ENCODE measurements at regions not wholly inside any gene's neighbourhood (a gene's known extent, or its start where the extent isn't known, plus 50 kb on each side); places are given as distances from the start of the nearest gene placed in this dataset.
A peak's percentile ranks its signal among the peaks of the same experiment; 100 is the strongest.
"Not testable (repeated sequence)": the region's sequence is repeated elsewhere in the genome, so short reads cannot be mapped to it uniquely, and the experiment has no call there.

DNA sequence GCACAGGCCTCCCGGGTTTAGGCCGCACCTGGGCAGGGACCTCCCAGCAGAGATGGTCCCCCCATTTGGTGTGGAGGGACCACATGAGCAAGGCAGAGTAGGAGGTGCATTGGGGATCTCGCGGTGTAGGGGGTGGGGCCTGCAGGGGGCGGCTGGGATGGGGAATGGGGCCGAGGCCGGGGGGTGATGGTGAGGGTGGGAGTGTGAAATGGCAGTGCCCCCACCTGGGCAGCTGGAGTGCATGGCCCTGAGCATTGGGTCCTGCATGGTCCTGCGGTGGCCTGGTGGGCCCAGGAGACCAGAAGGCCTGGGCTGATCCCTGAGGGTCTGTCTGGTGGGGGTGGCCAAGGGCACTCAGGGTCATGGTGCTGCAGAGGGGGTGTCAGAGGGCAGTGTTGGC lies 111.8 kb downstream of the KIF26A start:
- DNase-seq = no peak

DNA sequence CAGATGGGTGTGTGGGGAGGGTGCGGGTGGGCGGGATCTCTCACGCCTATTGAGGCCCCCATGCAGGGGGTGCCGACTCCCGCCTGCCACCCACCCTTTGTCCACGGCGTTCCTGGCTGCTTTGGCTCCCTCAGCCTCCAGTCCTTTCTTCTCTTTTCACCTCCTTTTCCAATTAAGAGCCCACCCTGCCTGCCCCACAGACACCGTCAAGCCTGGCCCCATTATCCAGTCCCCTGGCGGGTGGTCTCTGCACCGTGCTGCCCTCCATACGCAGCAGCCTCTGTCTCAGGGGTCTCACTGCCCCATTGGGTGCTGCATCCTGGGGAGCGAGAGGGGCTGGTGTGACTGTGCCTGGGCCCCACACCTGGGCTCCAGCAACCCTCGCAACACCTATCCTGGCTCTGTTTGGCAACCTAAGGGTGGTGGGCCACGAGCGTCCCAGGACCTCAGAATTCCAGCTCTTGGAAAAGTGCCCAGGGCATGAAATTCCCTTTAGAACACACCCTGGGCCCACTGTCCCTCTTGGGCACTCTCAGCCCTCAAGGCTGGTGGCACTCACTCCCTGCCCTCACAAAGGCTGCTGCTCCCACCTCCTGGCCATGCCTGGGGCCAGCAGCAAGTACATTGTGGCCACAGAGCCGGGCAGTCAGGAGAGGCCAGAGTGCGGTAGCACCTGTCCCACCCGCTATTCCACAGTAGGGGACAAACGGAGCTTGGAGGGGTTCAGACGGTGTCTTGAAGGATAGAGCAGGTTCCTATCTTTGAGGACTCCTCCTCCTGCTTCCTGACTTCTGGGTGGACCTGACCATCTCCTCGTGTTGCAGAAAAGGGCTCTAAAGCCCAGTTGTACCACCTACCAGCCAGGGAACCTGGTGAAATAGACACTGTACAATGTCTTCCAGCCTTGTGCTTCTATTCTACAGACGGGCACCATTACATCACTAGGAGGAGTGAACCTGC lies 114.1 kb downstream of the KIF26A start:
- no peak for DNase-seq

DNA sequence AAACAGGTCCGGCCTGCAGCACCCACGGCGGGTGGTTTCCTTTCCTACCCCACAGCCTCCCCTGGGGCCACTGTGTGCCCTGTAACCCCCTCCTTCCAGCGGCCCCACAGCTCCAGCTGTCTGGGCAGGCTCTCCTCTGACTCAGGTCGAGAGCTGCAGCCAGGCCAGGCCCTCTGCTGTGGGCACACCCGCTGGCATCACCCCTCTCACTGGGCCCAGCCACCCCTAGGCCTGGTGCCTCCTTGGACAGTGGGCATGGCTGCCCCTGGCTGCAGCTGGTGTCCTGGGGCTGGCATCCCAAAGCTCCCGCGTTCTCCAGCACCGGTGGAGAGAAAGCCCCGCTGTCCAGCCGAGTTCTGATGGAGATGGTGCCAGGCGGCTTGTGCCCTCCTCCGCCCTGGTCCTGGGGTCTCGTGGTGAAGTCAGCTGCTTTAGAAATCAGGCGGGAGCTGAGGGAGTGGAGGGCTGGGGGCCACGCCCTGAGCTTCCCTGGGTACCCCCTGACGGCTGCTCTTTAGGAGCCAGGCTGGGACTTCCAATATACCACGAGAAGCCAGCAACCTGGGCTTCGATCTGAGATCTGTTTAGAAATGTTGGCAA lies 114.9 kb downstream of the KIF26A start:
- no peak for DNase-seq

DNA sequence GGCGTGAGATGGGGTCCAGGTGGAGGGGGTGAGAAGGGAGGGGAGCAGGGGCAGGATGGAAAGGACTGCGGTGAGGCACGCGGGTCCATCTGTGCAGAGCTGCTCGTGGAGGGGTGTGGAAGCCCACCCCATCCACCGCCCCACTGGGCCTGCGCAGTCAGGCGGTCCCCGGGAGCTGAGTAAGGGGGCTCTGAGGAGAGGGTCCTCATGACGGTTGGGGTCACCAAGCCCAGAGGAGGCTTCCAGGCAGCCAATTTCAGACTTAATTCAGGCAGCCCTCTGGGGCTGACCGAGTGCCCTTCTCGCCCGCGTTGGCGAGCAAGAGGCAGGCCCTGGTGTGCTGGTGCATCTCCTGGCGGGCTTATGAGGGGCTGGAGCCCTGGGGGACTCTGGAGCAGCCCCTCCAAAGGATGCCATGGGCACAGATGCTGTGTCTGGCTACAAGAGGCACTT lies 115.5 kb downstream of the KIF26A start:
- DNase-seq = no peak

DNA sequence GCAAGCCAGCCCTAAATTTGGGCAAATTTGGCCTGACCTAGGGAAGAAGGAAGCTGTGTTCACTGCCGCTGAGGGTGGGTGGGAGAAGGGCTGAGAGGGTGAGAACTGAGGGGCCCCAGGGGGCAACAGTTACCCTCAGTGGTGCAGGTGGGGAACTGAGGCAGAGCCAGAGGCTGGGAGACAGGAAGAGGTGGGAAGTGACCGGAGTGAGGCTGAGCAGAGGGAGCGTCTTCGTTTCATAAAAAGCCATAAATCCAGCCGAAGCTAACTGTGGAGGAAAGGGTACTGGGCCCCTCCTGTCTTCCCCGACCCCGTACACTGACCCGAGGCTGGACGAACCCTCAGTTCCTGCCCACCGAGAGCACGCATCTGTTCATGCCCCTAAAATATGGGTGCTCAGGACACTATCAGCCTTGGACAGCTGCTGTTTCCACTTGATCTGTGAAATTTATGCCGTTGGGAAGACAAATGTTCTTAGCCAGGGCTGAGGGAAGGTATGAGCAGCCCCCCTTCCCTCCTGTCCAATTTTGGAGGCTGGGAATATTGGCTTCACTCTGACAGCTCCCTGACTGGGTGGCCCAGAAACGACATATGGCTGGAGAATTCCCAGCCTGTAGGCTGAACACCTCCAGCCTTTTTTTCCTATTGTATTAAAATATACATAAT lies 116.5 kb downstream of the KIF26A start:
- DNase-seq = peak; percentile 79

DNA sequence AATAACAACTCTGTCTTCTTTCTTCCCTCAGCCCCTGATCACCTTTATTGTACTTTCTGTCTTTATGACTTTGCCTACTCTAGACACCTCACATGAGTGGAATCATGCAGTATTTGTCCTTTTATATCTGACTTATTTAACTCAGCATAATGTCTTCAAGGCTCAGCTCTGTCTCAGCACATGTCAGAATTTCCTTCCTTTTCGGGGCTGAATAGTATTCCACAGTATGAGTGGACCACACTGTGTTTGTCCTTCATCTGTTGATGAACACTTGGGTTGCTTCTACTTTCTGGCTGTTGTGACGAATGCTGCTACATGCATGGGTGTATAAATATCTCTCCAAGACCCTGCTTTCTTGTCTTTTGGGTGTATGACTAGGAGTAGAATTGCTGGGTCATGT lies 117.6 kb downstream of the KIF26A start:
- DNase-seq = no peak

DNA sequence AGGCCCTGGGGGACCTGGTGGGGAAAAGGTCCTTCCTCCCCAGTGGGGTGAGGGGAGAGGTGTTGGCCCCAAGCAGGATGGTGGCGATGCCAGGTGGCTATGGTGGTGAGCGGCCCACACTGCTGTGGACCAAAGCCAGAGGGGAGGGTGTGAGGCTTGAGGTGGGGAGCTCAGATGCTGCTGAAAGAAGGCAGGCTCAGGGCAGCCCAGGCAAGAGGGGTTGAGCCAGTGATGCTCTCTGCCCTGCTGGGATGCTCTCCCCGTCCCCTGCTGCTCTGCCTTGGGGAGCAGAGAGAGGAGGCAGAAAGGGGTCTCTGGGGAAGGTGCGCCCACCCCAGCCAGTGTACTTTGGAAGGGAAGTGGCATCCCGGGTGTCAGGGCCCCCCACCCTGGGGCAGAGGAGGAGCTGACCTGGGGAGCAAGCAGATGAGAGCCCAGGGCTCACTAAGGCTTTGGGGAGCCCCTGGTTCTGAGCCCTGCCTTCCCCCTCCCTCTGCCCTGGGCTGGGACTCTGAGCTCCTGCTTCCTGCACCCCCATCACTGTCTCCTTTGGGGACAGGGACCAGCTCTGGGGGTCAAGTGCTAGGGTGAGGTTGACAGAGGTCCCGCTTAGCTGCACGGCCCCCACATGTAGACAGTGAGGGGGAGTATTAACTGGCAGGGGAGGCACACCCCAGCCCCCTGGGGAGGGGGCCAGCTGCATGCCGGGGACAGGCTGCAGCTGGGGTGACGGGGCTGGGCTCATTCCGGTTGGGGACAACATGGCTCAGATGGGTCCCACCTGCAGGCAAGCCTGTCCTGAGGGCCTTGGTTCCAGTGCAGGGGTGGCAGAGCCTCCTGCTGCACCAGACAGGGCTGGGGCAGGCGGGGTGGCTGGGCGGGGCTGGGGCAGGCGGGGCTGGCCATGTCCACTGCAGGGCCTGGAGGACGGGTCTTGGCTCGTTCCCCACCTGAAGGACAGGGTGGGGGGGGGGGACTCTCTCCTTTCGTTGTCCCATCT lies 124.4 kb downstream of the KIF26A start:
- no peak for DNase-seq

DNA sequence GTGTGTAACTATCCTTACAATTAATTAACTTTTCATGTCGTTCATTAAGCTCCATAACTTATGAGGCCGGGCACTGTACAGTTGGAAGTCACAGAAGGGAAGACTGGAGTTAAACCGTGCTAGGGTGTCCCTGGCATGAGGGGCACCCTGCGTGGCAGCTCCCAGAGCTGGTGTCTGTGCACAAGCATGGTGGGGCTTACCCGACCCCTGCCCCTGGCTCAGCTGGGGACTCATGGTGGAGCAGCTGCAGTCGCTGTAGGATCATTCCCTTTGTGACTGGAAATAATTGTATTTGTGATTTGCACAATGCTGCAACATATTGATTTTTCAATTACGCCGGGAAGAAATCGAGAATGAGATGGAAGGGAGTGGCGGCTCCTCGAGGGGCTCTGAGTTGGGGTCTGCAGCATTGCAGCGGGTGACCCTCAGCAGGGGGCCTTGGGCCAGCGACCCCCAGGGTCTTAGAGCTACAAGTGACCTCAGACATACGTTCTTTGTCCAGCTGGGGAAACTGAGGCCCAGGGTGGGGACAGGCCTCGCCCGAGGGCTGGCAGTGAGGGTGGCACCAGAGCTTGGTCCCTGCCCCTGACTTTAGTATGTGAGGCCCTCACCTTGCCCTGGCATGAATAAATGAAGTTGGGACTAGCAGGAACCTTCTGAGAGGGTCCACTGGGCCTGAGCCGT lies 125.4 kb downstream of the KIF26A start:
- DNase-seq = no peak

DNA sequence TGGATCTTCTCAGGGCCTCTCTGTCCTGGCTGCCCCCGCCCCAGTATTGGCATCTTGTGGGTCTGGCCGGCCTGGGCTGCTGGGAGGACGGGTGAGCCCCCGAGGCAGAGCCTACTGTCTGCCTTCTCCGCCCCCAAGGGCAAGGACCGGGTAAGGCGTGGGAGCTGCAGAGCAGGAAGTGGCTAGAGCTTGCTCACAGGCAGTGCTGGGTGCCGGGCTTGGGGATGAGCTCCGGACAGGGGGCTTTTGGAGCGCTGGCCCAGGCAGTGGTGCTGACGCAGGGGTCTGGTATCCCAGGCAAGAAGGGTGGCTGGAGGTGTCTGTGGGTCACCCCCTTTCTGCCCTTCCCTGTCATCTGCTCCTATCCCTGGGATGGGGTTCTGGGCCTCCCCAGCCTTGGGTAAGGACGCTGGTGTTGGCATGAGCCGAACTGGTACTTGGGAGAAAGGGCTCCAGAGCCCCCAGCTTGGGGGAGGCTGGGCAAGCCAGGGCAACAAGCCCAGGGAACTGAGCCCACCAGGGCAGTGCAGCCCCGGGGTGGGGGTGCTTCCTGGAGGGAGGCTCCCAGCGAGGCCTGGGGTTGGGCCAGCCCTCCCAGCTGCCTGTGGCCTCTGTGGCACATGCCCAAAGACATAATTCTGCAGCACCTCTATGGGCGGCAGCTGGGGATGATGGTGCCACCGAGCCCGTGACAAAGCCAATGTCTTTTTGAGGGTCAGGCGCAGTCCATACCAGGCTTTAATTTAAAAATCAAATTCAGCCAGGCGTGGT lies 126.3 kb downstream of the KIF26A start:
- no peak for DNase-seq

DNA sequence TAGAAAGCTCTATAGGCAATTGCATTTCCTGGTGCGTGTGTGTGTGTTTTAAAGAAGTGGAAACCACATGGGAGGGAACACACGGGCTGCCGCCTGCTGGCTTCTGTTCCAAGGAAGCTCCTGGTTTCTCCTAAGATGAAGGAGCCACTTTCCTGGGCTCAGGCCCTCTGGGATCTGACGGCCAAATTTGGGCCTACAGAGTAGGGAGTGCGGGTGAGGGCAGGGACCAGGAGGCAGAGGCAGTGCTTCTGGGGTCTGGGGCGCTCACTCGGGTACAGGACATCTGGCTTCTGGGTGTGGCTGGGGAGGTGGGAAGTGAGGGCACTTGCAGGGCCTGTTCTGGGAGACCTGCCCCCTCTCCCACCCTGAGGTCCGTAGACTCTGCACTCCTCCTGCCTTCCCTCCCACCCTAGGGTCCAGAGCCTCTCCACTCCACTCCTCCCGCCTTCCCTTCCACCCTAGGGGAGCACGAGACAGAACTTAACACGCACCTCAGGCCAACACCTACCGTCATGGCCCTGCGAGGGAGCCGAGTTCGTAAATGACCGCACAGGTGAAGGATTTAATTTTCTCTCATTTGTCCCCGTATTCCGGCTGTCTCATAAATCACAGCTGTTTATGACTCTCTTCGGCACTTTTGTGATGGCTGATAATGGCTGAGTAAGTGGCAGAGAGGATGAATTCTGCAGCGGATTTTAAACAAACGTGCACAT lies 127.7 kb downstream of the KIF26A start:
- no peak for DNase-seq

DNA sequence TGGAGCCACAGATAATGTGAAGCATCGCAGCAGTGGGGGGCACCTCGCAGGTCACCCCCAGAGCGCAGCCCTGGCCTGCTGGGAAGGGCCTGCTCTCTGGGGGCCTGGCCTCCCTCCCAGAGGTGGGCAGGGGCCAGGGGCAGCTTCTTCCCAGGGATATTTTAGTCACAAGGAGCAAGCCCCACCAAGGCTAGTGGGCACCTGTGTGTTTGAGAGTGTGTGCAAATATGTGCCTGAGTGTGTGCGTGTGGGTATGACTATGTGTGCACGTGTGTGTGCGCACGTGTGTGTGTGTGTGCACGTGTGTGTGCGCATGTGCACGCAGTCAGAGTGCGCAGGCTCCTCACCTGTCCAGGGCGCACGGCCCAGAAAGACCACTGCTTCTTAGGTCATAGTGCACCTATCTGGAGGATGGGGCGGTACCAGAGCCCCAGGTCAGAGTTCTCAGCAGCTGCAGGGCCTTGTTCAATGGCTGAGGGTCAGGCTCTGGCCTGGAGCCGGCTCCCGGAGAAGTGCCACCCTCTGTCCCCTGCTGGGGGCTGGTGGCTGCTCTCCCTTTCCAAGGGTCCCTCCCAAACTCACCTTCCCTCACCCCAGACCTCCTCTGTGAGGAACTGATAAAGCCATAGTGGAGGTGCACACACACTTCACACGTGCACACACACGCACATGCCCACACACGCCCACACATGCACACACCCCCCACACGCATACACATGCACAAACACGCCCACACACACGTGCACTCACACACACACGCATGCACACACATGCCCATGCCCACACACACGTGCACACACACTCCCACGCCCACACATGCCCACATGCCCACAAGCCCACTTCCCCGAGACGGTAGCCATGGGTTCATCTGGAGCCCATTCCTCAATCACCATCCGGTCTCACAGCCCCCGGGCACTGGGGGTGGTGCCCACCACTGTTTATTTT lies 128.5 kb downstream of the KIF26A start:
- DNase-seq = no peak

DNA sequence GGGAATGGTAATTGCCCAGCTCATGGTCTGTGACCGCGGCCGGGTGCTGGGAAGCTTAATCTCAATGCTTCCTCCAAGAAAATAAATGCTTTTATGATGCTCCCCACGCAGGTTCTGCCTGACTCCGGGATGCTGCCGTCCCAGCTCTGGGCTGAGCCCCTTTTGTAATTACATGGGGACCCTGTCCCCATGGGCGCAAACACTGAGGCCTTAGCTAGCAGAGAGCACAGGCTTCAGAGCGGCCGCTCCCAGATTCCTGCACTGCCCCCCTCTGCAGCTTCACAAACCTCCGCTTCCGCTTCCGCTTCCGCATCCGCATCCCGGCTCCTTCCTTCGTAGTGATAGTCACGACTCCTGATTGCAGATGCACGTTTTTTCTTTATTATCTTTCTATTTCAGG lies 129.5 kb downstream of the KIF26A start:
- DNase-seq = no peak

DNA sequence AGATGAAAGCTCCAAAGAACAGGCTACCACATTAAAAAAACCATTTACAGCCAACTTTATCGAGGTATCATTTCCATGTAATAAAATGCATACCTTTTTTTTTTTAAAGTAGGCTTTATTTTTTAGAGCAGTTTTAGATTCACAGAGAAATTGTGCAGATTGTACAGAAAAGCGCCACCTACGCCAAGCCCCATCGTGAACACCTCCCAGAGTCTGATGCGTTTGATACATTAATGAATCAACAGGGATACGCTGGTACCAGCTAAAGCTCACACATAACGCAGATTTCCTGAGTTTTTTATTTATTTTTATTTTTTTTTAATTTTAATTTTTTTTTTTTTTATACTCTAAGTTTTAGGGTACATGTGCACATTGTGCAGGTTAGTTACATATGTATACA lies 129.9 kb downstream of the KIF26A start:
- DNase-seq = no peak

DNA sequence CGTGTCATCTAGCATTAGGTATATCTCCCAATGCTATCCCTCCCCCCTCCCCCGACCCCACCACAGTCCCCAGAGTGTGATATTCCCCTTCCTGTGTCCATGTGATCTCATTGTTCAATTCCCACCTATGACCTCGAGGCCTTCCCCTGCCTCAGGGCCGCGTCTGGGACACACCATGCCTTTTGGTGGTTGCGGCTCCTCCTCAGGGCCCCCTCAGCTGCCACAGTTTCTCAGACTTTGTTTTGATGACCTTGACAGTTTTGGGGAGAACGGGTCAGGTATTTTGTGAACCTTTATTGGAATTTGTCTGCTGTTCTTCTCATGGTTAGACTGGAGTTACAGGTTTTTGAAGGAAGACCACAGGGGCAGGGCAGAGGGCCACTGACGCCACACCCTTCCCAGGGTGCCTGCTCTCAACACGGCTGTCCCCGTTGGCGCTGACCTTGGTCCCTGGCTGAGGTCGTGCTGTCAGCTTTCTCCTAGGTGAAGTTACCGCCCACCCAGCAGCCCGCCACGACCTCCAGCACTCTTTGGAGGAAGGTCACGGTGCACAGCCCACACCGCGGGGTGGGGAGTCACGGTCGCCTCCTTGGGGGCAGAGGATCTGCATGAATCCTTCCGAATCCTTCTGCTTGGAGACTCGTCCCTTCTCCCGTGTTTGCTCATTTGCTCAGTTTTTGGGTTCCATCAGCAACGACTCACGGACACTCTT lies 130.5 kb downstream of the KIF26A start:
- DNase-seq = no peak

DNA sequence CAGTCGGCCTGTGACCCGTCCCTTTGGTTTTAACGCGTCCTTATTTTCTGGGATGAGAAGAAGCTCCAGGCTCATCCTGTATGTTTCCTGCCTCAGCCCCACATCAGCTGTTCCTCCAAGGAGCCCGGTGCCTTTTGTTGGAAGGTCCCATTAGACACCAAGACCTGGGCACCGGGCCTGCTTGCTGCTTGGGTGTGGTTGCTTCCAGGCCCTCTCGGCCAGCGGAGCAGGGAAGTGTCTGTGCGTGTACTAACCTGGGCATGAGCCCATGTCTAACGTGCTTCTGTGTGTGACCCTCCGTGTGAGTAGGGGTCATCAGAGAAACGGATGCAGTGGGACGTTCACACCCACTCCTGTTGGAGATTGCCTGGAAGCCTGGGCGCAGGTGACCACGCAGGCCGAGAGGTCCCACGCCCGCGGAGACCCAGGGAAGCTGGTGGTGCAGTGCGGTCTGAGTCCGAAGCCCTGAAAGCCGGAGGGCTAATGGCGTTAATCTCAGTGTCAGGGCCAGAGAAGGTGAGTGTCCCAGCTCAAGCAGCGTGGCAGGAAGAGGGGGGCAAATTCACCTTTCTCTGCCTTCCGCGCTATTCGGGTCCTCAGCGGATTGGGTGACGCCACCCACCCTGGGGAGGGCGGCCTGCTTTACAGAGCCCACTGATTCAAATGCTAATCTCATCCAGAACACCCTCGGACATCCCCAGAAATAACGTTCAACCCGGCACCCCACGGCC lies 131.3 kb downstream of the KIF26A start:
- DNase-seq = not testable (repeated sequence)

DNA sequence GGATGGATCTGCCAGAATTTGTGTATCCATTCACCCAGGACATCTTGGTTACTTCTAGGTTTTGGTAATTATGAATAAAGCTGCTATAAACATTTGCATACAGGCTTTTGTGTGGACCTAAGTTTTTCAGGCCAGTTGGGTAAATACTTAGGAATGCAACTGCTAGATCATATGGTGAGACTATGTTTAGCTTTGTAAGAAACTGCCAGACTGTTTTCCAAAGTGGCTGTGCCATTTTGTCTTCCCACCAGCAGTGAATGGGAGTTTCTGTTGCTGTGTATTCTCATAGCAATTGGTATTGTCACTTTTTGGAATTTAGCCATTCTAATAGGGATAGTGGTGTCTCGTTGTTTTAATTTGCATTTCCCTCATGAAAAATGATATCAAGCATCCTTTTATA lies 133.0 kb downstream of the KIF26A start:
- no peak for DNase-seq

DNA sequence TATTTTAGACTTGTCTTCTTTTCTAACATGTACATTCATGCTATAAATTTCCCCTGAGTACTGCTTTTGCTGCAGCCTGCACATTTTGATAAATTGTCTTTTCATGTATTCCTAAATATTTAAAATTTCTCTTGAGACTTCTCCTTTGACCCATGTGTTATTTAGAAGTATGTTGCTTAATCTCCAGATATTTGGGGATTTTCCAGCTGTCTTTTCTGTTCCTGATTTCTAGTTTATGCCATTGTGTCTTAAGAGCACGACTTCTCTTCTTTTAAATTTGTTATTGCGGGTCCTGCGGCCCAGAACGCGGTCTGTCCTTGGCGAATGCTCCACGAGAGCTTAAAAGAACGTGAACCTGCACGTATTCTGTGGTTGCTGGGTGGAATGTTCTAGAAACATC lies 136.4 kb downstream of the KIF26A start:
- DNase-seq = no peak

Measured in NCI-H1694 (cell line).